ENCODE measurements at regions not wholly inside any gene's neighbourhood (a gene's known extent, or its start where the extent isn't known, plus 50 kb on each side); places are given as distances from the start of the nearest gene placed in this dataset.
A peak's percentile ranks its signal among the peaks of the same experiment; 100 is the strongest.

- TF ChIP-seq, protein P1, sequence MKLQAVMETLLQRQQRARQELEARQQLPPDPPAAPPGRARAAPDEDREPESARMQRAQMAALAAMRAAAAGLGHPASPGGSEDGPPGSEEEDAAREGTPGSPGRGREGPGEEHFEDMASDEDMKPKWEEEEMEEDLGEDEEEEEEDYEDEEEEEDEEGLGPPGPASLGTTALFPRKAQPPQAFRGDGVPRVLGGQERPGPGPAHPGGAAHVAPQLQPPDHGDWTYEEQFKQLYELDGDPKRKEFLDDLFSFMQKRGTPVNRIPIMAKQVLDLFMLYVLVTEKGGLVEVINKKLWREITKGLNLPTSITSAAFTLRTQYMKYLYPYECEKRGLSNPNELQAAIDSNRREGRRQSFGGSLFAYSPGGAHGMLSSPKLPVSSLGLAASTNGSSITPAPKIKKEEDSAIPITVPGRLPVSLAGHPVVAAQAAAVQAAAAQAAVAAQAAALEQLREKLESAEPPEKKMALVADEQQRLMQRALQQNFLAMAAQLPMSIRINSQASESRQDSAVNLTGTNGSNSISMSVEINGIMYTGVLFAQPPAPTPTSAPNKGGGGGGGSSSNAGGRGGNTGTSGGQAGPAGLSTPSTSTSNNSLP (IDR thresholded peaks at IDR 0.05; ENCODE audit: borderline replicate concordance, low read depth, low read length): no peak
- no peak for TF ChIP-seq RB1 (IDR thresholded peaks at IDR 0.05; ENCODE audit: low read depth)
- TF ChIP-seq REST (IDR thresholded peaks at IDR 0.05; ENCODE audit: borderline replicate concordance): peak; percentile 76; the same call in 1 of the 2 replicates
- TF ChIP-seq REST (CRISPR knock-in tag; IDR thresholded peaks at IDR 0.05; ENCODE audit: low read depth): no peak
- no peak for TF ChIP-seq RFX7 (CRISPR knock-in tag; IDR thresholded peaks at IDR 0.05)
- TF ChIP-seq, protein P2, sequence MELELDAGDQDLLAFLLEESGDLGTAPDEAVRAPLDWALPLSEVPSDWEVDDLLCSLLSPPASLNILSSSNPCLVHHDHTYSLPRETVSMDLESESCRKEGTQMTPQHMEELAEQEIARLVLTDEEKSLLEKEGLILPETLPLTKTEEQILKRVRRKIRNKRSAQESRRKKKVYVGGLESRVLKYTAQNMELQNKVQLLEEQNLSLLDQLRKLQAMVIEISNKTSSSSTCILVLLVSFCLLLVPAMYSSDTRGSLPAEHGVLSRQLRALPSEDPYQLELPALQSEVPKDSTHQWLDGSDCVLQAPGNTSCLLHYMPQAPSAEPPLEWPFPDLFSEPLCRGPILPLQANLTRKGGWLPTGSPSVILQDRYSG (tag; conservative IDR thresholded peaks at IDR 0.05; ENCODE audit: low read depth): no peak
- peak; percentile 79 to 90 for TF ChIP-seq RAD21 (CRISPR knock-in tag; conservative IDR thresholded peaks at IDR 0.05 in 1 of 2, IDR thresholded peaks at IDR 0.05 in 1 of 2)
- TF ChIP-seq KAT8 (IDR thresholded peaks at IDR 0.05; ENCODE audit: low read depth): no peak
- no peak for TF ChIP-seq STAT5B (CRISPR knock-in tag; IDR thresholded peaks at IDR 0.05)
- no peak for TF ChIP-seq TBL1XR1 (IDR thresholded peaks at IDR 0.05; ENCODE audit: low read length in 2 of 2)
- no peak for TF ChIP-seq IRF2 (CRISPR knock-in tag; IDR thresholded peaks at IDR 0.05)
- TF ChIP-seq ARHGAP35 (IDR thresholded peaks at IDR 0.05; ENCODE audit: partially characterized antibody): no peak
- TF ChIP-seq, protein P3, sequence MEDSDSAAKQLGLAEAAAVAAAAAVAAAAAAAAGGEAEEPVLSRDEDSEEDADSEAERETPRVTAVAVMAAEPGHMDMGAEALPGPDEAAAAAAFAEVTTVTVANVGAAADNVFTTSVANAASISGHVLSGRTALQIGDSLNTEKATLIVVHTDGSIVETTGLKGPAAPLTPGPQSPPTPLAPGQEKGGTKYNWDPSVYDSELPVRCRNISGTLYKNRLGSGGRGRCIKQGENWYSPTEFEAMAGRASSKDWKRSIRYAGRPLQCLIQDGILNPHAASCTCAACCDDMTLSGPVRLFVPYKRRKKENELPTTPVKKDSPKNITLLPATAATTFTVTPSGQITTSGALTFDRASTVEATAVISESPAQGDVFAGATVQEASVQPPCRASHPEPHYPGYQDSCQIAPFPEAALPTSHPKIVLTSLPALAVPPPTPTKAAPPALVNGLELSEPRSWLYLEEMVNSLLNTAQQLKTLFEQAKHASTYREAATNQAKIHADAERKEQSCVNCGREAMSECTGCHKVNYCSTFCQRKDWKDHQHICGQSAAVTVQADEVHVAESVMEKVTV (CRISPR knock-in tag; IDR thresholded peaks at IDR 0.05): peak; percentile 66
- TF ChIP-seq PKNOX1 (IDR thresholded peaks at IDR 0.05): no peak
Measured at GRCh38 chr10:91694170-91694794, 61.4 kb upstream of the PPP1R3C start (continued).
